ENCODE measurements at regions not wholly inside any gene's neighbourhood (a gene's known extent, or its start where the extent isn't known, plus 50 kb on each side); places are given as distances from the start of the nearest gene placed in this dataset.

DNA sequence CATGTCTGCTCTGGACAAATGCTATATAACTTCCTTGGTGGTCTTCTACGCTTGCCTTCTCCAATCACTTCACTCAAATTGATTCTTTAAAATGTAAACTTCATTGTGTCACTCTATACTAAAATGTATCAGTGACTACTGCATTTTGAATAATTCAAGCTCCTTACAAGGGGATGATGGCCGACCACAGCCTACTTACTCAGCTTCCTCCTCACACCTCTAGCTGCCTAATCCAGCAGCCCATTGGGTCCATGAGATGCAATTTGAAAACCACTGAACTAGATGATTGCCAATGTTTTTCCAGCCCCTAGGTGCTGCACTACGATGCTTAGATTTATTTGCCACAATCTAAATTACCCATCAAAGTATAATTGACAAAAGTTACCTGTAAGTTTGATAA, 120.7 kb downstream of the CTAGE1 start:
- Histone ChIP-seq H3K9me3 (no peaks in the 10 kb centered on the region), H3K36me3 (no peaks in the 10 kb centered on the region), H3K27ac (no peak overlapping the region), H3K27me3 (no peaks in the 10 kb centered on the region), H3K4me1 (peaks cover 0 to 8% (median 5%) of the 10 kb centered on the region in 4 donors), H3K4me3 (no peak overlapping the region)
- TF ChIP-seq POLR2A (IDR thresholded peaks at IDR 0.05) = no peak
- no peak for TF ChIP-seq POLR2AphosphoS5 (IDR thresholded peaks at IDR 0.05)
- TF ChIP-seq, protein P1, sequence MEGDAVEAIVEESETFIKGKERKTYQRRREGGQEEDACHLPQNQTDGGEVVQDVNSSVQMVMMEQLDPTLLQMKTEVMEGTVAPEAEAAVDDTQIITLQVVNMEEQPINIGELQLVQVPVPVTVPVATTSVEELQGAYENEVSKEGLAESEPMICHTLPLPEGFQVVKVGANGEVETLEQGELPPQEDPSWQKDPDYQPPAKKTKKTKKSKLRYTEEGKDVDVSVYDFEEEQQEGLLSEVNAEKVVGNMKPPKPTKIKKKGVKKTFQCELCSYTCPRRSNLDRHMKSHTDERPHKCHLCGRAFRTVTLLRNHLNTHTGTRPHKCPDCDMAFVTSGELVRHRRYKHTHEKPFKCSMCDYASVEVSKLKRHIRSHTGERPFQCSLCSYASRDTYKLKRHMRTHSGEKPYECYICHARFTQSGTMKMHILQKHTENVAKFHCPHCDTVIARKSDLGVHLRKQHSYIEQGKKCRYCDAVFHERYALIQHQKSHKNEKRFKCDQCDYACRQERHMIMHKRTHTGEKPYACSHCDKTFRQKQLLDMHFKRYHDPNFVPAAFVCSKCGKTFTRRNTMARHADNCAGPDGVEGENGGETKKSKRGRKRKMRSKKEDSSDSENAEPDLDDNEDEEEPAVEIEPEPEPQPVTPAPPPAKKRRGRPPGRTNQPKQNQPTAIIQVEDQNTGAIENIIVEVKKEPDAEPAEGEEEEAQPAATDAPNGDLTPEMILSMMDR (IDR thresholded peaks at IDR 0.05) = no peak
- TF ChIP-seq EP300 (IDR thresholded peaks at IDR 0.05) = no peak
- ATAC-seq (ENCODE audit: low FRiP score in 2 of 2) (no peak), DNase-seq (no peak)
- WGBS, 2 donors = 89 to 94% methylated on average over 3 of the region's 3 CpGs

DNA sequence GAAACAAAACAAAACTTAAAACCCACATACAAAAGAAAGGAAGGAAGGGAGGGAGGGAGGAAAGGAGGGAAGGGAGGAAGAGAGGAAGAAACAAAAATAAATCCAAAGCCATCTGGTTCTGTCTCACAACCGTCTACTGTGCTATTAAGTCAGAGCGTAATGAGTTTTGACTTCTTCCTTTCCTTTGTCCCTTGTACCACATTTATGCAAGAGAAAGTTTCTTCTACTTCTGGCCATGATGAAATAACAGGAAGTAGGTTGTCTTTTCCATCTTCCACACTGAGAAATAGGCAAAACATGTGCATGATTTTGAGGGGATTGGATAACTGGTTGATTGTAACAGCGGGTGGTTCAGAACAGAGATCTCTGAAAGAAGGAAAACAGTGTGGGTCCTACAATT, 121.4 kb downstream of the CTAGE1 start:
- H3K4me1 ChIP-seq = peaks cover 0 to 3% (median 2%) of the 10 kb centered on the region in 4 donors
- H3K27ac ChIP-seq = no peak overlapping the region
- H3K27me3 ChIP-seq = no peaks in the 10 kb centered on the region
- TF ChIP-seq, protein P1 (IDR thresholded peaks at IDR 0.05) = no peak
- TF ChIP-seq POLR2AphosphoS5 (IDR thresholded peaks at IDR 0.05) (no peak), POLR2A (IDR thresholded peaks at IDR 0.05) (no peak), EP300 (IDR thresholded peaks at IDR 0.05) (no peak)
- no peaks in the 10 kb centered on the region for H3K9me3 ChIP-seq
- H3K36me3 ChIP-seq = no peaks in the 10 kb centered on the region
- H3K4me3 ChIP-seq = no peak overlapping the region
- ATAC-seq (ENCODE audit: low FRiP score in 2 of 2) = no peak
- DNase-seq = no peak
- WGBS, 2 donors = 64 to 75% methylated on average over 3 of the region's 3 CpGs

DNA sequence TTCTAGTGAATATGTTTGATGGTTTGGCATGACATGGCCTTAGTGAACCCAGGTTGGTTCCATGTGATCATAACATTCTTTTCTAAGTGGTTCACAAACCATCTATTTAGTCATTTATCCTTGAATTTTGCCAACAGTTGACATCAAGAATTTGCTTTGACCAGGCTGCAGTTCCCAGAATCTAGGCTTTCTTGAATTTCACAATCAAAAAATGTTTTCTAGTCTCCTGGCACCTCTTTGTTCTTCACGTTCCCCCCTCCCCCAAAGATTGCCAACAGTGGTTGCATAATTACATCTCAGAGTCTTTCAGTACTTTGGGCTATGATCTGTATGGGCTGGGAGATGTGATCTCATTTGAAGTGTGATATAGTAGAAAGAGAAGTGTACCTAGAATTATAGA, 124.0 kb downstream of the GATA6 start:
- H3K27me3 ChIP-seq = no peaks in the 10 kb centered on the region
- ATAC-seq (ENCODE audit: low FRiP score in 2 of 2) (peak in 1 of 2 donors; percentile 31), DNase-seq (no peak)
- TF ChIP-seq POLR2AphosphoS5 (IDR thresholded peaks at IDR 0.05) (no peak), POLR2A (IDR thresholded peaks at IDR 0.05) (no peak), EP300 (IDR thresholded peaks at IDR 0.05) (no peak)
- TF ChIP-seq, protein P1 (IDR thresholded peaks at IDR 0.05) = no peak
- no peak overlapping the region for H3K4me3 ChIP-seq
- WGBS, 2 donors = 38 to 42% methylated on average over 1 of the region's 1 CpG
- no peaks in the 10 kb centered on the region for H3K36me3 ChIP-seq
- no peaks in the 10 kb centered on the region for H3K4me1 ChIP-seq
- H3K9me3 ChIP-seq = no peaks in the 10 kb centered on the region
- no peak overlapping the region for H3K27ac ChIP-seq

DNA sequence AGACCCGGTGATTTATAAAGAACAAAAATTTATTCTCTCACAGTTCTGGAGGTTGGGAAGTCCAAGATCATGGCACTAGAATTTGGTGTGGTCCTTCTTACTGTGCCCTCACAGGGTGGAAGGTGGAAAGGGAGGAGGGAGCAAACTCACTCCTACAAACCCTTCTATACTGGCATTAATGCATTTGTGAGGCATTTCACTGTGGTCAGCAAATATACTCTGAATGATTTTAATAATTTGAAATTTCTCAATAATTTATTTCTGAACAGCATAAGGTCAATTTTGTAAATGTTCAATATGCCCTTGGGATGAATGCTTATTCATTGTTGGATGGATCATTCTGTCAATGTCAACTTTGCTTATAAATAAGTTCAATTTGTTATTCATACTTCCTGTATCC, 120.6 kb downstream of the GATA6 start:
- no peaks in the 10 kb centered on the region for H3K27me3 ChIP-seq
- no peak for DNase-seq
- TF ChIP-seq EP300 (IDR thresholded peaks at IDR 0.05) = no peak
- TF ChIP-seq POLR2A (IDR thresholded peaks at IDR 0.05) = no peak
- no peak for TF ChIP-seq POLR2AphosphoS5 (IDR thresholded peaks at IDR 0.05)
- TF ChIP-seq, protein P1 (IDR thresholded peaks at IDR 0.05) = no peak
- H3K9me3 ChIP-seq = no peaks in the 10 kb centered on the region
- peaks cover 8 to 14% (median 11%) of the 10 kb centered on the region in 4 donors for H3K4me1 ChIP-seq
- no peak overlapping the region for H3K27ac ChIP-seq
- H3K36me3 ChIP-seq = no peaks in the 10 kb centered on the region
- H3K4me3 ChIP-seq = no peak overlapping the region
- 92 to 96% methylated on average over 1 of the region's 1 CpG for WGBS, 2 donors
- ATAC-seq (ENCODE audit: low FRiP score in 2 of 2) = no peak

DNA sequence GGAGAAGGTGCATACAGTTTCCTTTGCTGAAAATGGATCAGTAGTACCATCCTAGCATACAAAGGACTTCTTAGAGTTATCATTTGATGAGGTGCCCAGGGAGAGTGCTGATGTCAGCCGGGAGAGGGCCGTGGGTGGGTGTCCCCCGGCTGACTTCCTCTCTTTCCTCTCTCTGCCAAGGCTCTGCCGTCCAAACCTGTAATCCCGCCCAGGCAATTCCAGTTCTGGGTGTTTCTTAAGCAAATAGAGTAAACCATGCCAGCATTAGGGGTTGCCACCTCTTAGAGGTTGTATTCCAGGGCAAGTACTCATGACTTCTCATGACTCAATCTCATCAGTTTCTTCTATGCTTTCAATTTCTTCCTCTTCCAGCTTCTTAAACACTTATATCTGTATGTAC, 117.2 kb downstream of the GATA6 start:
- H3K4me1 ChIP-seq = peaks cover 8 to 22% (median 18%) of the 10 kb centered on the region in 4 donors
- TF ChIP-seq EP300 (IDR thresholded peaks at IDR 0.05) = no peak
- TF ChIP-seq POLR2A (IDR thresholded peaks at IDR 0.05) = no peak
- peak in 1 of 2 donors; percentile 29 for TF ChIP-seq POLR2AphosphoS5 (IDR thresholded peaks at IDR 0.05)
- TF ChIP-seq, protein P1 (IDR thresholded peaks at IDR 0.05) = peak in 1 of 6 experiments; percentile 22
- no peaks in the 10 kb centered on the region for H3K27me3 ChIP-seq
- H3K36me3 ChIP-seq = no peaks in the 10 kb centered on the region
- H3K27ac ChIP-seq = peak overlapping the region; percentile 13 to 69 (median 33)
- DNase-seq (peak in 1 of 2 donors; percentile 81), ATAC-seq (ENCODE audit: low FRiP score in 2 of 2) (peak; percentile 71 to 81)
- peak overlapping the region in 2 of 4 donors; percentile 11 to 22 for H3K4me3 ChIP-seq
- WGBS, 2 donors = 11 to 13% methylated on average over 5 of the region's 5 CpGs
- no peaks in the 10 kb centered on the region for H3K9me3 ChIP-seq
